Astrocyte of the cerebellum (primary cell): ENCODE measurements at regions not wholly inside any gene's neighbourhood (a gene's known extent, or its start where the extent isn't known, plus 50 kb on each side); places are given as distances from the start of the nearest gene placed in this dataset.

Experiments used
- DNase-seq: peaks from one replicate; pipeline ENCODE4 v3.0.0-alpha.2; 2011; ENCODE audit warnings: low read depth
- H3K4me3 ChIP-seq: 2 replicates; pipeline ENCODE4 v1.5.1; 2011; ENCODE audit warnings: mild to moderate bottlenecking, low read depth, low read length, moderate library complexity
- CTCF ChIP-seq: IDR thresholded peaks from 2 replicates; pipeline ENCODE4 v1.5.1; 2012; ENCODE audit warnings: low read length, low read depth, moderate library complexity, mild to moderate bottlenecking; ENCODE audit errors: missing control alignments
- in situ Hi-C: cut with HindIII; loops from 2 replicates; pipeline ENCODE4 v1.10.0; 2017; ENCODE audit warnings: low sequenced_read_pairs

- no peak for TF ChIP-seq CTCF
- H3K4me3 ChIP-seq: no peak overlapping the region
- no peak for DNase-seq
- in situ Hi-C loops: no loop called here
Measured at GRCh38 chr11:15886299-15886698, 470.0 kb downstream of the SOX6 start.

- TF ChIP-seq CTCF: no peak
- no peak overlapping the region for H3K4me3 ChIP-seq
- peak; percentile 38 for DNase-seq
- in situ Hi-C loops: no loop called here
Measured at GRCh38 chr11:15886866-15887265, 469.5 kb downstream of the SOX6 start.

DNA sequence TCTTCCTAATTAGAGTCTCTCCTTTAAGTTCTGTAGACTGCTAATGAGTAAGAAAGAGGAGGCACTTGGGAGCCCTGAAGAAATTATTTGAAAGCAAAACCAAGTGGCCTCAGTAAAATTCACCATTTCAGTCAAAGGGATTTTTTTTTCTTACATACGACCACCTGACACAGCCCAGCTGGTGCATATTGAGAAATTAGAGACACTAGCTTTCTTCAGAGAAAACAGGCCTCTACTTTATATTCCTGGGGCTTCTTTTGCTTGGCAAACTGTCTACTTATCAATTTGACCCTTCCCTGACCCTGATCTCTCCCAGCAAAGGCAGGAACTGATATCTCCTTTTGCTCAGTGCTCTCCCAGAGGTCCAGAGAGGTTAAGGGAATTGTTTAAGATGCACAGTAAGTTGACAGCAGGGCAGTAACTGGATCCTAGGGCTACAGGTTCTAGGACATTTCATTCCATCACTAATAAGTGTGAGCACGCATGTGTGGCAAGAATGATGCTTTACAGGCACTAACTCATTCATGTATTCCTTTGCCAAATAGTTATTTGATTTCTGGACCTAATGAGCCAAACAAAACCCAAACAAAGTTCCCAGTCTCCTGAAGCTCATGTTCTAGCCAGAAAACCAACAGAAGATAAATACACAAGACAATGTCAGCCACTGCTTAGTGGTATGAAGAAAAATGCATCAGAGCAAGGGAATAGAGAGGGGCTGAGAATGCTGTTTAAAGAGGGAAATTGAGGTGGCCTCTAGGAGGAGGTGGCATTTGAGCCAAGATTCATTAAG lies 467.6 kb downstream of the SOX6 start:
- in situ Hi-C loops: no loop called here
- H3K4me3 ChIP-seq: no peak overlapping the region
- DNase-seq: no peak
- no peak for TF ChIP-seq CTCF

- no peak for DNase-seq
- in situ Hi-C loops: no loop called here
- H3K4me3 ChIP-seq: no peak overlapping the region
- no peak for TF ChIP-seq CTCF
Measured at GRCh38 chr11:15889363-15890030, 466.8 kb downstream of the SOX6 start.

DNA sequence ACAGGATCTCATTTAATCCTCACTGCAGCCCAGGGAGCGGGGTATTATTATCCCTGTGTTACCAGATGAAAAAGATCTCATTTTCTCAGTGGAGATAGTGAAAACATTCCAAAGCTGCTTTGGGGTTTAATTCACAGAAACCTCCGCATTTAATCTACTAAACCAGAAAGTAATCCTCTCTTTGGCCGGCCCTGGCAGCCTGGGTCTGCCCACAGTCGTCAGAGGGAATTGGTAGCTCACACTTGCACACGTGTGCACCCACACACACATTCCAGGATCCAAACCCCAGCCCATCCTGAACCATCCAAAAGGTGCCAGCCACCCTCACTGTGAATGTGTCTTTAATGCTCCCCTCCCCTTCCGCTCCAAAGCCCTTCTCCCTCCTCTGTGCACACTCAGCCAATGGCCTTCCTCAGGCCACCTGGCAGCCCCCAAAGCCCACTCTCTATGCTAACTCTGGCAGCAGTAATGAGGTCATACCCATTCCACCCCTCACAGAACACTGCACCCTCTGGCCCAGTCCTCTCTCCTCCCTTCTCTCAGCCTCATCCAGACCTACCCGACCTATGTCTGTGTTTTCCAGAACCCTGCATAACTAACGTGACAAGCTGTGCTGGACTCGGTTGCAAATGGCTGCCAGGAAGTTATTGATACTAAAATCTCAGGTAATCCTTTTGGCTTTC lies 466.2 kb downstream of the SOX6 start:
- DNase-seq: peak; percentile 9

More for the DNA sequence above, 466.2 kb downstream of the SOX6 start:
- in situ Hi-C loops: no loop called here
- H3K4me3 ChIP-seq: no peak overlapping the region
- no peak for TF ChIP-seq CTCF
